ENCODE measurements at regions not wholly inside any gene's neighbourhood (a gene's known extent, or its start where the extent isn't known, plus 50 kb on each side); places are given as distances from the start of the nearest gene placed in this dataset.

GRCh38 chr2:78023356-78023755 is 501.2 kb upstream of the LRRTM4 start:
- TF ChIP-seq CTCF (IDR thresholded peaks at IDR 0.05) (no peak), ZFX (IDR thresholded peaks at IDR 0.05; ENCODE audit: borderline replicate concordance) (no peak)
